K562 (cell line): ENCODE measurements at regions not wholly inside any gene's neighbourhood (a gene's known extent, or its start where the extent isn't known, plus 50 kb on each side); places are given as distances from the start of the nearest gene placed in this dataset.

Experiments
- FOS ChIP-seq: IDR thresholded peaks from 3 replicates; pipeline ENCODE4 v1.6.1; 2011; ENCODE audit not compliant: insufficient read length; ENCODE audit errors: extremely low read depth
- GABPA ChIP-seq: fragments of 200-800 bp; sonication (Bioruptor generic); conservative IDR thresholded peaks from 2 replicates; pipeline ENCODE4 v1.6.1; 2016; ENCODE audit warnings: low read depth, missing genetic modification characterization, missing compliant biosample characterization
- POLR2A ChIP-seq: fragments of 450-650 bp; conservative IDR thresholded peaks from 2 replicates; pipeline ENCODE4 v1.6.1; 2016
- RFX5 ChIP-seq: IDR thresholded peaks from 2 replicates; pipeline ENCODE4 v1.6.1; 2011; ENCODE audit warnings: low read depth, mild to moderate bottlenecking, improper control_type of control experiment, low read length
- ZC3H8 ChIP-seq: fragments of 450-650 bp; IDR thresholded peaks from 2 replicates; pipeline ENCODE4 v1.6.1; 2017
- ZFP1 ChIP-seq: fragments of 450-650 bp; formaldehyde crosslinking; IDR thresholded peaks from 2 replicates; pipeline ENCODE4 v1.4.0; 2020; ENCODE audit warnings: mild to moderate bottlenecking, mixed read lengths
- ZFPM2 ChIP-seq: fragments of 250-450 bp; sonication (Bioruptor Pico); IDR thresholded peaks from 2 replicates; pipeline ENCODE4 v1.5.1; 2022; ENCODE audit warnings: mild to moderate bottlenecking
- ZFX ChIP-seq: sonication (generic); formaldehyde crosslinking; IDR thresholded peaks from 2 replicates; pipeline ENCODE4 v1.8.0; 2022; ENCODE audit warnings: mild to moderate bottlenecking, missing genetic modification reagents, moderate library complexity
- ZNF165 ChIP-seq: fragments of 250-450 bp; sonication (Bioruptor Pico); IDR thresholded peaks from 2 replicates; pipeline ENCODE4 v1.4.0; 2020; ENCODE audit warnings: borderline replicate concordance
- TF ChIP-seq, protein P1 (sequence below): sonication (generic); formaldehyde crosslinking; IDR thresholded peaks from 2 replicates; pipeline ENCODE4 v1.8.0; 2022; ENCODE audit warnings: mild to moderate bottlenecking, low read depth, missing genetic modification reagents
- TF ChIP-seq, protein P2 (sequence below): fragments of 150-350 bp; conservative IDR thresholded peaks from 2 replicates; pipeline ENCODE4 v1.6.1; 2014; ENCODE audit warnings: low read length
- TF ChIP-seq, protein P3 (sequence below), 3 experiments: IDR thresholded peaks in 2 of 3; conservative IDR thresholded peaks in 1 of 3; 2 replicates each; pipeline ENCODE4 v1.5.1; 2011 to 2012; ENCODE audit warnings: low read length in 3 of 3, mild to moderate bottlenecking in 3 of 3, control low read depth in 2 of 3, improper control_type of control experiment in 1 of 3, inconsistent platforms in 1 of 3, low read depth in 1 of 3, mixed read lengths in 1 of 3, moderate library complexity in 1 of 3; ENCODE audit not compliant: insufficient read depth in 2 of 3

DNA sequence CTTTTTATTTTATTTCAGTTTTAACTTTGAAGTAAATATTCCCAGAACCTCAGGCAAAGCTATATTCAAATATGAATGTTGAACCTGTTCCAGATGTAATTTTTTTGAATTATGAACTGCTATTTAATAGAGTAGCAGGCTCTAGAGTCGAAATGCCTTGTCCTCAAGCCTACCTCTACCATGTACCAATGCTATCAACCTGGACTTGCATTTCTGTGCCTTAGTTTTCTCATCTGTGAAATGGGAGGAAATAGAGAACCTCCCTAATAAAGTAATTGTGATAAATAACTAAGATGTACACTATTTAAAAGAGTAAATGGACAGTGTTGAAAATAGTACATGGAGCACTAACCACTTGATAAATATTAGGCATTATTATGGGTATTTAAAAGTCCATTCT, 551.6 kb upstream of the JARID2 start:
- TF ChIP-seq ZC3H8 (no peak), FOS (no peak), ZFPM2 (CRISPR knock-in tag) (no peak), GABPA (tag) (no peak), ZFP1 (no peak), ZNF165 (CRISPR knock-in tag) (no peak), POLR2A (no peak), ZFX (CRISPR knock-in tag) (no peak), RFX5 (no peak)
- TF ChIP-seq, protein P1, sequence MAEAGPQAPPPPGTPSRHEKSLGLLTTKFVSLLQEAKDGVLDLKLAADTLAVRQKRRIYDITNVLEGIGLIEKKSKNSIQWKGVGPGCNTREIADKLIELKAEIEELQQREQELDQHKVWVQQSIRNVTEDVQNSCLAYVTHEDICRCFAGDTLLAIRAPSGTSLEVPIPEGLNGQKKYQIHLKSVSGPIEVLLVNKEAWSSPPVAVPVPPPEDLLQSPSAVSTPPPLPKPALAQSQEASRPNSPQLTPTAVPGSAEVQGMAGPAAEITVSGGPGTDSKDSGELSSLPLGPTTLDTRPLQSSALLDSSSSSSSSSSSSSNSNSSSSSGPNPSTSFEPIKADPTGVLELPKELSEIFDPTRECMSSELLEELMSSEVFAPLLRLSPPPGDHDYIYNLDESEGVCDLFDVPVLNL (CRISPR knock-in tag) = no peak
- TF ChIP-seq, protein P2, sequence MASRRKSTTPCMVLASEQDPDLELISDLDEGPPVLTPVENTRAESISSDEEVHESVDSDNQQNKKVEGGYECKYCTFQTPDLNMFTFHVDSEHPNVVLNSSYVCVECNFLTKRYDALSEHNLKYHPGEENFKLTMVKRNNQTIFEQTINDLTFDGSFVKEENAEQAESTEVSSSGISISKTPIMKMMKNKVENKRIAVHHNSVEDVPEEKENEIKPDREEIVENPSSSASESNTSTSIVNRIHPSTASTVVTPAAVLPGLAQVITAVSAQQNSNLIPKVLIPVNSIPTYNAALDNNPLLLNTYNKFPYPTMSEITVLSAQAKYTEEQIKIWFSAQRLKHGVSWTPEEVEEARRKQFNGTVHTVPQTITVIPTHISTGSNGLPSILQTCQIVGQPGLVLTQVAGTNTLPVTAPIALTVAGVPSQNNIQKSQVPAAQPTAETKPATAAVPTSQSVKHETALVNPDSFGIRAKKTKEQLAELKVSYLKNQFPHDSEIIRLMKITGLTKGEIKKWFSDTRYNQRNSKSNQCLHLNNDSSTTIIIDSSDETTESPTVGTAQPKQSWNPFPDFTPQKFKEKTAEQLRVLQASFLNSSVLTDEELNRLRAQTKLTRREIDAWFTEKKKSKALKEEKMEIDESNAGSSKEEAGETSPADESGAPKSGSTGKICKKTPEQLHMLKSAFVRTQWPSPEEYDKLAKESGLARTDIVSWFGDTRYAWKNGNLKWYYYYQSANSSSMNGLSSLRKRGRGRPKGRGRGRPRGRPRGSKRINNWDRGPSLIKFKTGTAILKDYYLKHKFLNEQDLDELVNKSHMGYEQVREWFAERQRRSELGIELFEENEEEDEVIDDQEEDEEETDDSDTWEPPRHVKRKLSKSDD = no peak
- TF ChIP-seq, protein P3, sequence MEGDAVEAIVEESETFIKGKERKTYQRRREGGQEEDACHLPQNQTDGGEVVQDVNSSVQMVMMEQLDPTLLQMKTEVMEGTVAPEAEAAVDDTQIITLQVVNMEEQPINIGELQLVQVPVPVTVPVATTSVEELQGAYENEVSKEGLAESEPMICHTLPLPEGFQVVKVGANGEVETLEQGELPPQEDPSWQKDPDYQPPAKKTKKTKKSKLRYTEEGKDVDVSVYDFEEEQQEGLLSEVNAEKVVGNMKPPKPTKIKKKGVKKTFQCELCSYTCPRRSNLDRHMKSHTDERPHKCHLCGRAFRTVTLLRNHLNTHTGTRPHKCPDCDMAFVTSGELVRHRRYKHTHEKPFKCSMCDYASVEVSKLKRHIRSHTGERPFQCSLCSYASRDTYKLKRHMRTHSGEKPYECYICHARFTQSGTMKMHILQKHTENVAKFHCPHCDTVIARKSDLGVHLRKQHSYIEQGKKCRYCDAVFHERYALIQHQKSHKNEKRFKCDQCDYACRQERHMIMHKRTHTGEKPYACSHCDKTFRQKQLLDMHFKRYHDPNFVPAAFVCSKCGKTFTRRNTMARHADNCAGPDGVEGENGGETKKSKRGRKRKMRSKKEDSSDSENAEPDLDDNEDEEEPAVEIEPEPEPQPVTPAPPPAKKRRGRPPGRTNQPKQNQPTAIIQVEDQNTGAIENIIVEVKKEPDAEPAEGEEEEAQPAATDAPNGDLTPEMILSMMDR (IDR thresholded peaks at IDR 0.05 in 2 of 3, conservative IDR thresholded peaks at IDR 0.05 in 1 of 3; ENCODE audit: insufficient read depth in 2 of 3, low read depth in 1 of 3, low read length in 3 of 3) = no peak
